Peyer's patch (tissue), 4 donors: ENCODE measurements at regions not wholly inside any gene's neighbourhood (a gene's known extent, or its start where the extent isn't known, plus 50 kb on each side); places are given as distances from the start of the nearest gene placed in this dataset.

Source experiments
- POLR2A ChIP-seq, 2 donors: fragments of 450-650 bp; IDR thresholded peaks; one replicate each; pipeline ENCODE4 v1.5.1; 2017; ENCODE audit warnings: antibody characterized with exemption in 2 of 2, mild to moderate bottlenecking in 2 of 2, moderate library complexity in 2 of 2
- TF ChIP-seq, protein P1 (sequence below), 6 experiments: fragments of 450-650 bp in 4 of 6; fragments of 200-600 bp in 2 of 6; sonication (generic) in 1 of 6; IDR thresholded peaks; one replicate each; pipeline ENCODE4 v1.5.1; 2017 to 2019; ENCODE audit warnings: antibody characterized with exemption in 6 of 6, mild to moderate bottlenecking in 3 of 6, moderate library complexity in 1 of 6

DNA sequence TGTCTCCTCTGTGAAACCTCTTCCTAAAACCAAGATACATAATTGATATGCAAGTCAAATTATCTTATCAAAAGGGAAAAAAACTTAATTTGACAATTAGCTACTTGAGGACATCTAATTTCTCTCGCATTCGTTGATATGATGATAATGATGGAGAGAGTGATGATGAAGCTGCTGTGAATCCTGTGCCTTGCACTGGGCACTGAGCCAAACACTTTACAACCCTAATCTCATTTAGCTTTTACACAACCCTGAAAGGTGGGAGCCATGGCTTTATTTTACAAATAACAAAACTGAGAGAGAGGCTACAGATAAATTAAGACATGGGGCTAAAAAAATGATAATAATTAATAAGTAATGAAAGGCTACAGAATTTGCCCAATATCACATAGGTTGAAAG is 176.0 kb downstream of the NOC3L start:
- TF ChIP-seq, protein P1, sequence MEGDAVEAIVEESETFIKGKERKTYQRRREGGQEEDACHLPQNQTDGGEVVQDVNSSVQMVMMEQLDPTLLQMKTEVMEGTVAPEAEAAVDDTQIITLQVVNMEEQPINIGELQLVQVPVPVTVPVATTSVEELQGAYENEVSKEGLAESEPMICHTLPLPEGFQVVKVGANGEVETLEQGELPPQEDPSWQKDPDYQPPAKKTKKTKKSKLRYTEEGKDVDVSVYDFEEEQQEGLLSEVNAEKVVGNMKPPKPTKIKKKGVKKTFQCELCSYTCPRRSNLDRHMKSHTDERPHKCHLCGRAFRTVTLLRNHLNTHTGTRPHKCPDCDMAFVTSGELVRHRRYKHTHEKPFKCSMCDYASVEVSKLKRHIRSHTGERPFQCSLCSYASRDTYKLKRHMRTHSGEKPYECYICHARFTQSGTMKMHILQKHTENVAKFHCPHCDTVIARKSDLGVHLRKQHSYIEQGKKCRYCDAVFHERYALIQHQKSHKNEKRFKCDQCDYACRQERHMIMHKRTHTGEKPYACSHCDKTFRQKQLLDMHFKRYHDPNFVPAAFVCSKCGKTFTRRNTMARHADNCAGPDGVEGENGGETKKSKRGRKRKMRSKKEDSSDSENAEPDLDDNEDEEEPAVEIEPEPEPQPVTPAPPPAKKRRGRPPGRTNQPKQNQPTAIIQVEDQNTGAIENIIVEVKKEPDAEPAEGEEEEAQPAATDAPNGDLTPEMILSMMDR (IDR thresholded peaks at IDR 0.05): no peak
- no peak for TF ChIP-seq POLR2A (IDR thresholded peaks at IDR 0.05)
